ENCODE measurements at regions not wholly inside any gene's neighbourhood (a gene's known extent, or its start where the extent isn't known, plus 50 kb on each side); places are given as distances from the start of the nearest gene placed in this dataset.

- TF ChIP-seq, protein P1, sequence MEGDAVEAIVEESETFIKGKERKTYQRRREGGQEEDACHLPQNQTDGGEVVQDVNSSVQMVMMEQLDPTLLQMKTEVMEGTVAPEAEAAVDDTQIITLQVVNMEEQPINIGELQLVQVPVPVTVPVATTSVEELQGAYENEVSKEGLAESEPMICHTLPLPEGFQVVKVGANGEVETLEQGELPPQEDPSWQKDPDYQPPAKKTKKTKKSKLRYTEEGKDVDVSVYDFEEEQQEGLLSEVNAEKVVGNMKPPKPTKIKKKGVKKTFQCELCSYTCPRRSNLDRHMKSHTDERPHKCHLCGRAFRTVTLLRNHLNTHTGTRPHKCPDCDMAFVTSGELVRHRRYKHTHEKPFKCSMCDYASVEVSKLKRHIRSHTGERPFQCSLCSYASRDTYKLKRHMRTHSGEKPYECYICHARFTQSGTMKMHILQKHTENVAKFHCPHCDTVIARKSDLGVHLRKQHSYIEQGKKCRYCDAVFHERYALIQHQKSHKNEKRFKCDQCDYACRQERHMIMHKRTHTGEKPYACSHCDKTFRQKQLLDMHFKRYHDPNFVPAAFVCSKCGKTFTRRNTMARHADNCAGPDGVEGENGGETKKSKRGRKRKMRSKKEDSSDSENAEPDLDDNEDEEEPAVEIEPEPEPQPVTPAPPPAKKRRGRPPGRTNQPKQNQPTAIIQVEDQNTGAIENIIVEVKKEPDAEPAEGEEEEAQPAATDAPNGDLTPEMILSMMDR (IDR thresholded peaks at IDR 0.05; ENCODE audit: low read depth, low read length, poor library complexity, severe bottlenecking) = no peak
- TF ChIP-seq EZH2phosphoT487 (IDR thresholded peaks at IDR 0.05; ENCODE audit: borderline replicate concordance, low read length) = no peak
Observed at GRCh38 chr2:172334988-172335387, 92.4 kb upstream of the ITGA6 start.
